ENCODE measurements at regions not wholly inside any gene's neighbourhood (a gene's known extent, or its start where the extent isn't known, plus 50 kb on each side); places are given as distances from the start of the nearest gene placed in this dataset.
A peak's percentile ranks its signal among the peaks of the same experiment; 100 is the strongest.
"Not testable (repeated sequence)": the region's sequence is repeated elsewhere in the genome, so short reads cannot be mapped to it uniquely, and the experiment has no call there.

GRCh38 chr14:22106700-22107697 lies 433.4 kb upstream of the OR4E1 start:
- in situ Hi-C loops (cut with MboI; ENCODE audit: low pct_unique_long_range_greater_than_20kb, low sequenced_read_pairs, unreplicated experiment) = no loop called here
- no peak for TF ChIP-seq CTCF (IDR thresholded peaks at IDR 0.05; ENCODE audit: extremely low read depth, insufficient read depth, missing control alignments)
- no peak for DNase-seq (ENCODE audit: low spot score)

GRCh38 chr14:22105624-22106006 lies 432.0 kb upstream of the OR4E1 start:
- DNase-seq (ENCODE audit: low spot score) = no peak
- in situ Hi-C loops (cut with MboI; ENCODE audit: low pct_unique_long_range_greater_than_20kb, low sequenced_read_pairs, unreplicated experiment) = no loop called here

GRCh38 chr14:22105006-22105623 lies 431.5 kb upstream of the OR4E1 start:
- DNase-seq (ENCODE audit: low spot score) = no peak
- TF ChIP-seq CTCF (IDR thresholded peaks at IDR 0.05; ENCODE audit: extremely low read depth, insufficient read depth, missing control alignments) = no peak
- in situ Hi-C loops (cut with MboI; ENCODE audit: low pct_unique_long_range_greater_than_20kb, low sequenced_read_pairs, unreplicated experiment) = no loop called here

More at GRCh38 chr14:22105624-22106006, 432.0 kb upstream of the OR4E1 start:
- no peak for TF ChIP-seq CTCF (IDR thresholded peaks at IDR 0.05; ENCODE audit: extremely low read depth, insufficient read depth, missing control alignments)

- in situ Hi-C loops (cut with MboI; ENCODE audit: low pct_unique_long_range_greater_than_20kb, low sequenced_read_pairs, unreplicated experiment); DNase-seq (ENCODE audit: low spot score): not testable (repeated sequence)
Measured at GRCh38 chr14:22100764-22101120, 427.1 kb upstream of the OR4E1 start.

GRCh38 chr14:22099942-22100763 lies 426.5 kb upstream of the OR4E1 start:
- in situ Hi-C loops (cut with MboI; ENCODE audit: low pct_unique_long_range_greater_than_20kb, low sequenced_read_pairs, unreplicated experiment) = no loop called here

GRCh38 chr14:22098435-22098834 lies 424.8 kb upstream of the OR4E1 start:
- no peak for TF ChIP-seq CTCF (IDR thresholded peaks at IDR 0.05; ENCODE audit: extremely low read depth, insufficient read depth, missing control alignments)
- DNase-seq (ENCODE audit: low spot score) = no peak
- in situ Hi-C loops (cut with MboI; ENCODE audit: low pct_unique_long_range_greater_than_20kb, low sequenced_read_pairs, unreplicated experiment) = no loop called here

More at GRCh38 chr14:22099942-22100763, 426.5 kb upstream of the OR4E1 start:
- DNase-seq (ENCODE audit: low spot score) = peak; percentile 38
- peak; percentile 63 for TF ChIP-seq CTCF (IDR thresholded peaks at IDR 0.05; ENCODE audit: extremely low read depth, insufficient read depth, missing control alignments)

Data from GM13977 (cell line).